GM21515 (cell line): ENCODE measurements at regions not wholly inside any gene's neighbourhood (a gene's known extent, or its start where the extent isn't known, plus 50 kb on each side); places are given as distances from the start of the nearest gene placed in this dataset.

Experiments
- ATAC-seq: cut with Tn5 transposase; IDR thresholded peaks from one replicate; pipeline ENCODE4 v1.9.1; 2021; ENCODE audit not compliant: unreplicated experiment

- no peak for ATAC-seq
Observed at GRCh38 chr2:164186591-164186990, 434.7 kb downstream of the GRB14 start.

GRCh38 chr2:164182116-164182627, 439.1 kb downstream of the GRB14 start:
- no peak for ATAC-seq

GRCh38 chr2:164178835-164179465, 442.3 kb downstream of the GRB14 start:
- ATAC-seq, result no peak

- no peak for ATAC-seq
Observed at GRCh38 chr2:164164602-164165001, 428.8 kb upstream of the FIGN start.

- ATAC-seq, result no peak
Observed at GRCh38 chr2:164155558-164155957, 419.8 kb upstream of the FIGN start.

GRCh38 chr2:164151522-164151921, 415.7 kb upstream of the FIGN start:
- ATAC-seq, result no peak

- ATAC-seq, result no peak
Observed at GRCh38 chr2:164150604-164151003, 414.8 kb upstream of the FIGN start.

- no peak for ATAC-seq
Observed at GRCh38 chr2:164146441-164146840, 410.6 kb upstream of the FIGN start.

- ATAC-seq, result no peak
Observed at GRCh38 chr2:164145093-164145987, 409.5 kb upstream of the FIGN start.

GRCh38 chr2:164143183-164143930, 407.5 kb upstream of the FIGN start:
- ATAC-seq, result no peak

- ATAC-seq, result no peak
Observed at GRCh38 chr2:164142755-164143154, 406.9 kb upstream of the FIGN start.

- ATAC-seq, result no peak
Observed at GRCh38 chr2:164141271-164141670, 405.5 kb upstream of the FIGN start.

- no peak for ATAC-seq
Observed at GRCh38 chr2:164138750-164139149, 402.9 kb upstream of the FIGN start.

GRCh38 chr2:164134336-164134735, 398.5 kb upstream of the FIGN start:
- no peak for ATAC-seq

GRCh38 chr2:164127971-164128527, 392.2 kb upstream of the FIGN start:
- no peak for ATAC-seq

GRCh38 chr2:164126960-164127660, 391.3 kb upstream of the FIGN start:
- no peak for ATAC-seq

- ATAC-seq, result no peak
Observed at GRCh38 chr2:164115806-164116205, 380.0 kb upstream of the FIGN start.

- ATAC-seq, result no peak
Observed at GRCh38 chr2:164114937-164115336, 379.1 kb upstream of the FIGN start.

GRCh38 chr2:164112105-164112504, 376.3 kb upstream of the FIGN start:
- no peak for ATAC-seq

- ATAC-seq, result no peak
Observed at GRCh38 chr2:164110515-164110914, 374.7 kb upstream of the FIGN start.

GRCh38 chr2:164109006-164109405, 373.2 kb upstream of the FIGN start:
- ATAC-seq, result no peak
